ENCODE measurements at regions not wholly inside any gene's neighbourhood (a gene's known extent, or its start where the extent isn't known, plus 50 kb on each side); places are given as distances from the start of the nearest gene placed in this dataset.

DNA sequence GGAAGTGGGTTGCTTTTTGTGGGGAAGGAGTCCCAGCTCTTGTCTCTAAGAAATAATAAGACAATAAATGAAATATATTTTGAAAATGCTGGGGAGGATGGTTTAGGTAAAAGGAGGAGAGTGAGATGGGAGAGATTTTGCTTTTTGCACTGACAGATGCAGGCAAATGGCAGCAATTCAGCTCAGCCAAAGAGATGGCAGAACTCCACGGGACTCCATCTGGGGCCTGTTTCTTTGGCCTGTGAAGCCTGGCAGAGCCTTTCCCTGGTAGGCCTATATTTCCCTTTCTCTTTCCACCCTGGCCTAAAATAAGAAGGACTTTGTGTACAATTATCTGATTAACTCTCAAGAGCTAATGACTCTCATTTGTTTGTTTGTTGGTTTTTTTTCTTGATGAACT lies 1525.1 kb downstream of the CDH11 start:
- no peak for DNase-seq (ENCODE audit: low read depth)
- TF ChIP-seq, protein P1, sequence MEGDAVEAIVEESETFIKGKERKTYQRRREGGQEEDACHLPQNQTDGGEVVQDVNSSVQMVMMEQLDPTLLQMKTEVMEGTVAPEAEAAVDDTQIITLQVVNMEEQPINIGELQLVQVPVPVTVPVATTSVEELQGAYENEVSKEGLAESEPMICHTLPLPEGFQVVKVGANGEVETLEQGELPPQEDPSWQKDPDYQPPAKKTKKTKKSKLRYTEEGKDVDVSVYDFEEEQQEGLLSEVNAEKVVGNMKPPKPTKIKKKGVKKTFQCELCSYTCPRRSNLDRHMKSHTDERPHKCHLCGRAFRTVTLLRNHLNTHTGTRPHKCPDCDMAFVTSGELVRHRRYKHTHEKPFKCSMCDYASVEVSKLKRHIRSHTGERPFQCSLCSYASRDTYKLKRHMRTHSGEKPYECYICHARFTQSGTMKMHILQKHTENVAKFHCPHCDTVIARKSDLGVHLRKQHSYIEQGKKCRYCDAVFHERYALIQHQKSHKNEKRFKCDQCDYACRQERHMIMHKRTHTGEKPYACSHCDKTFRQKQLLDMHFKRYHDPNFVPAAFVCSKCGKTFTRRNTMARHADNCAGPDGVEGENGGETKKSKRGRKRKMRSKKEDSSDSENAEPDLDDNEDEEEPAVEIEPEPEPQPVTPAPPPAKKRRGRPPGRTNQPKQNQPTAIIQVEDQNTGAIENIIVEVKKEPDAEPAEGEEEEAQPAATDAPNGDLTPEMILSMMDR (IDR thresholded peaks at IDR 0.05; ENCODE audit: insufficient read depth, low read depth, low read length) = no peak
- H3K4me3 ChIP-seq (ENCODE audit: low read depth, low read length) = no peak overlapping the region

DNA sequence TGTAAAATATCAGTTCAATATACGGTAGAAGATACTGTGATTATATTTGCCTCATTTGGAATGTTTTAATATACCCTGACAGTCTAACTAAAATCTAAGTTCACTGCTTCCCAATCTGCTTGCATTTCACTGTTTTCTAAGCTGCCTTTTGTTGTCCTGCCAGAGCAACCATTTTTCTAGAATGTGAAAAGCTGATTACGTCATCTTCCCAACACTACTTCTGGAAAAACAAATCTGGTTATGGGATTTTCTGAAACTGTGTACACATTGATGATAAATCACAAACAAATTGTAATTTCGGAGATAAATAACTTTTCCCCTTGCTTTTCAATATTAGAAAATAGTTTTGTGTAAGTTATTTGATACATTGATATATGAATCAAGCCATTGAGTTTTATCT lies 1529.0 kb downstream of the CDH11 start:
- no peak for DNase-seq (ENCODE audit: low read depth)
- TF ChIP-seq, protein P1 (IDR thresholded peaks at IDR 0.05; ENCODE audit: insufficient read depth, low read depth, low read length) = no peak
- H3K4me3 ChIP-seq (ENCODE audit: low read depth, low read length) = no peak overlapping the region

DNA sequence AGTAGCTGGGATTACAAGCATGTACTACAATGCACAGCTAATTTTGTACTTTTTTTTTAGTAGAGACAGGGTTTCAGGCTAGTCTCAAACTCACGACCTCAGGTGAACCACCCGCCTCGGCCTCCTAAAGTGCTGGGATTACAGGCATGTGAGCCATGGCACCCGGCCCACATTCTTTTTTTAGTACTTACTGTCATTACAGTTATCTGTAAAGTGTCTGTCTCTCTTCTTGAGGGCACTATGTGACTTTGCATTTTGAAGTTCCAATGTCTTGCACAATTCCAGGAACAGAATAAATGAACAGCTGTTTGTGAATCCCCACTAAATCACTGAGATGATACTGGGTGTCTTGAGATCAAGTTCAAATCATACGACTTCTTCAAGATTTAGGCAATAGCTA lies 1540.3 kb downstream of the CDH11 start:
- DNase-seq (ENCODE audit: low read depth) = no peak
- no peak overlapping the region for H3K4me3 ChIP-seq (ENCODE audit: low read depth, low read length)
- TF ChIP-seq, protein P1 (IDR thresholded peaks at IDR 0.05; ENCODE audit: insufficient read depth, low read depth, low read length) = no peak

DNA sequence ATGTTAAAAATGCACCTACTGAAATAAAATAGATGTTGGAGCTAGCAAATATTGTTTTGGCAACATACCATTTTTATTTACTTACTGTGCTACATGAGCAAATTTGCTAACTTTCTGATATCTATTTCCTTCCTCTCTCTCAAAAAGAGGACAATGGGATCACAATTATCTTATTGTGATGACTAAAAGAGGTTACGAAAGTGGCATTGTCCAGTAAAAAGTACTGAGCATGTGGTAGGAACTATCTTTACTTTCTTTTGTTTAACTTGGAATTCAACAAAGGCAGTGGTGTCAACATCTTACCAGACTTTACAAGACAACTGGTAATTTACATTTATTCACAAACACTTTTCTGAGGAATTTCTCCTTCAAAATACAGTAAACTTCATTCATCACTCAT lies 1542.6 kb upstream of the CDH8 start:
- DNase-seq (ENCODE audit: low read depth) = no peak
- TF ChIP-seq, protein P1 (IDR thresholded peaks at IDR 0.05; ENCODE audit: insufficient read depth, low read depth, low read length) = no peak
- H3K4me3 ChIP-seq (ENCODE audit: low read depth, low read length) = no peak overlapping the region

DNA sequence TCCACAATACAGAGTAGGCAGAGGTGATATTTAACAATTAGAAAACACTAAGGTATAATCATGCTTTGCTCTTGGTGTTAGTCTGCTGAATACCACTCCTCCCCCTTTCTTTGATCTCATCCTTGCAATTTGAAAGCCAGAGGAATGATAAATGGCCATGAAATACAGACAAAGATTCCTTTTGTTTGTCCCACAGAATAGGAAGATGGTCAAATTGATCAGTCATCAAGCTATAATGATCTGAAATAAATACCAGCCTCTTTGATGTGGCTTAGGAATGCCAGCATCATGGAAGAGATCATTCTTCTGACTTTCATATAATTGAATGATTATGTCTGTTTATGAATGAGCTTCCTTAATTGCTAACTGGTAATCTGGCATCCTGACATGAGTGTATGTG lies 1541.7 kb upstream of the CDH8 start:
- TF ChIP-seq, protein P1 (IDR thresholded peaks at IDR 0.05; ENCODE audit: insufficient read depth, low read depth, low read length) = no peak
- no peak for DNase-seq (ENCODE audit: low read depth)
- H3K4me3 ChIP-seq (ENCODE audit: low read depth, low read length) = no peak overlapping the region

DNA sequence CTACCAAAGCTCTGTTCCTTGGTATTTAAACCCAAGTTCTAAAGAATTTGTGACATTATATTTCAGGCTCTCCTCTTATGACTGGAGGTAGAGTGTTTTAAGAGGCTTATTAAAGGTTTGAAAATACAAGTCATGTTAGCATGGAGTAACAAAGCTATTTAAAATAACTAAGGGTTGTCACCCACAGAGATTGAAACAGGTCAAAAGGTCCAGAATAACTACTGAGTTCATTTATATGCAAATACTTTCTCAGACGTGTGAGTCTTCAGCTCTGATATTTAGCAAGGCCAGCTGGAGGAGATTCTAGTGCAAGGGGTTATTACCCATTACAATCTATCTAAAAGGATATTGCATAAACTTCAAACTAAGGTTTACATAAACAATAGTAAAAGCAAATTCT lies 1538.8 kb upstream of the CDH8 start:
- TF ChIP-seq, protein P1 (IDR thresholded peaks at IDR 0.05; ENCODE audit: insufficient read depth, low read depth, low read length) = no peak
- no peak for DNase-seq (ENCODE audit: low read depth)
- H3K4me3 ChIP-seq (ENCODE audit: low read depth, low read length) = no peak overlapping the region

DNA sequence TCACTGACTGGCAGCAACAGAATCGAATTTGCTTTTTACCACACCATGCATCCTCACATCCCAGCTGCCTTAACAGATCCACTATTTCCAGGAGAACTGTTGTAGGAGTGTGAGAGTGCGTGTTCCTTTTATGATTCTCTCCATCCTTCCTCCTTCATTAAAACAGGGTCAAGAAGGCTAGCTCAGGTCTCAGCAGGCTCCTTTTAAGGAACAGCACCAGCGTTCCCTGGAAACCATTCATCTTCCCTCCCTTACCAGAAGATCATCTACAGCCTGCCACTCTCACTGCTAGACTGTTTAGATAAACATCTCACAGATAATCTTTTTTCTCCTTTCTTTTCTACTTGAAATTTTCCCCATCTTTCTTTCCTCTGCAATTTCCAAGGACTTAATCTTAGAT lies 1531.9 kb upstream of the CDH8 start:
- TF ChIP-seq, protein P1 (IDR thresholded peaks at IDR 0.05; ENCODE audit: insufficient read depth, low read depth, low read length) = no peak
- no peak overlapping the region for H3K4me3 ChIP-seq (ENCODE audit: low read depth, low read length)
- no peak for DNase-seq (ENCODE audit: low read depth)

Measured in fibroblast of villous mesenchyme (primary cell).